Breast epithelium (tissue), 3 donors: ENCODE measurements at regions not wholly inside any gene's neighbourhood (a gene's known extent, or its start where the extent isn't known, plus 50 kb on each side); places are given as distances from the start of the nearest gene placed in this dataset.

Experiments used
- POLR2A ChIP-seq: fragments of 450-650 bp; IDR thresholded peaks from one replicate; pipeline ENCODE4 v1.6.1; 2016; ENCODE audit warnings: antibody characterized with exemption, mild to moderate bottlenecking, moderate library complexity
- POLR2AphosphoS5 ChIP-seq, 3 donors: sonication (generic); formaldehyde crosslinking; IDR thresholded peaks; one replicate each; pipeline ENCODE4 v1.6.1; 2017; ENCODE audit warnings: antibody characterized with exemption in 3 of 3
- TF ChIP-seq, protein P1 (sequence below), 3 donors: fragments of 450-650 bp; IDR thresholded peaks; one replicate each; pipeline ENCODE4 v1.5.1; 2016 to 2017; ENCODE audit warnings: antibody characterized with exemption in 3 of 3, mild to moderate bottlenecking in 3 of 3, moderate library complexity in 3 of 3

DNA sequence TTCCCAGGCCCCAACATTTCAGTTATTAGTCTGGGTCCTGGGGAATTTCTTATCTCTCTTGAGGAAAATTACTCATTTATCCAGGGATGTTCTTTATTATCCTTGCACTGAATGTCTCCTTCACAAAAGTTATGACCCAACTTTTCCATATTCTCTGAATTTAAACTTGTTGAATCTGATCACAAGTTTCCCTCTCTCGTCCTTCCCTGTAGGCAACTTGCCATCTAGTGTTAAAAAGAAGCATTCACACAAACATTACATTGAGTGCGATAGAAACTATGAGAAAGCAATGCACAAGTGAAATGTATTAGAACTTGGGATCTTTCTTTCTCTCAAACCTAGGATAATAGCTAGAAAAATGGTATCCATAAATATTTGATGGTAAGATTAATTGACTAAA is 608.4 kb downstream of the FSCB start:
- TF ChIP-seq, protein P1, sequence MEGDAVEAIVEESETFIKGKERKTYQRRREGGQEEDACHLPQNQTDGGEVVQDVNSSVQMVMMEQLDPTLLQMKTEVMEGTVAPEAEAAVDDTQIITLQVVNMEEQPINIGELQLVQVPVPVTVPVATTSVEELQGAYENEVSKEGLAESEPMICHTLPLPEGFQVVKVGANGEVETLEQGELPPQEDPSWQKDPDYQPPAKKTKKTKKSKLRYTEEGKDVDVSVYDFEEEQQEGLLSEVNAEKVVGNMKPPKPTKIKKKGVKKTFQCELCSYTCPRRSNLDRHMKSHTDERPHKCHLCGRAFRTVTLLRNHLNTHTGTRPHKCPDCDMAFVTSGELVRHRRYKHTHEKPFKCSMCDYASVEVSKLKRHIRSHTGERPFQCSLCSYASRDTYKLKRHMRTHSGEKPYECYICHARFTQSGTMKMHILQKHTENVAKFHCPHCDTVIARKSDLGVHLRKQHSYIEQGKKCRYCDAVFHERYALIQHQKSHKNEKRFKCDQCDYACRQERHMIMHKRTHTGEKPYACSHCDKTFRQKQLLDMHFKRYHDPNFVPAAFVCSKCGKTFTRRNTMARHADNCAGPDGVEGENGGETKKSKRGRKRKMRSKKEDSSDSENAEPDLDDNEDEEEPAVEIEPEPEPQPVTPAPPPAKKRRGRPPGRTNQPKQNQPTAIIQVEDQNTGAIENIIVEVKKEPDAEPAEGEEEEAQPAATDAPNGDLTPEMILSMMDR (IDR thresholded peaks at IDR 0.05), result no peak
- TF ChIP-seq POLR2A (no peak), POLR2AphosphoS5 (IDR thresholded peaks at IDR 0.05) (no peak)
